GM12874 (cell line): ENCODE measurements at regions not wholly inside any gene's neighbourhood (a gene's known extent, or its start where the extent isn't known, plus 50 kb on each side); places are given as distances from the start of the nearest gene placed in this dataset.

Experiments used
- TF ChIP-seq, protein P1 (sequence below): IDR thresholded peaks from 2 replicates; pipeline ENCODE4 v1.5.1; 2011; ENCODE audit warnings: low read depth, mild to moderate bottlenecking, control low read depth, low read length, moderate library complexity; ENCODE audit not compliant: insufficient read depth

GRCh38 chr19:20482721-20483120, 82.9 kb downstream of the ZNF737 start:
- TF ChIP-seq, protein P1, sequence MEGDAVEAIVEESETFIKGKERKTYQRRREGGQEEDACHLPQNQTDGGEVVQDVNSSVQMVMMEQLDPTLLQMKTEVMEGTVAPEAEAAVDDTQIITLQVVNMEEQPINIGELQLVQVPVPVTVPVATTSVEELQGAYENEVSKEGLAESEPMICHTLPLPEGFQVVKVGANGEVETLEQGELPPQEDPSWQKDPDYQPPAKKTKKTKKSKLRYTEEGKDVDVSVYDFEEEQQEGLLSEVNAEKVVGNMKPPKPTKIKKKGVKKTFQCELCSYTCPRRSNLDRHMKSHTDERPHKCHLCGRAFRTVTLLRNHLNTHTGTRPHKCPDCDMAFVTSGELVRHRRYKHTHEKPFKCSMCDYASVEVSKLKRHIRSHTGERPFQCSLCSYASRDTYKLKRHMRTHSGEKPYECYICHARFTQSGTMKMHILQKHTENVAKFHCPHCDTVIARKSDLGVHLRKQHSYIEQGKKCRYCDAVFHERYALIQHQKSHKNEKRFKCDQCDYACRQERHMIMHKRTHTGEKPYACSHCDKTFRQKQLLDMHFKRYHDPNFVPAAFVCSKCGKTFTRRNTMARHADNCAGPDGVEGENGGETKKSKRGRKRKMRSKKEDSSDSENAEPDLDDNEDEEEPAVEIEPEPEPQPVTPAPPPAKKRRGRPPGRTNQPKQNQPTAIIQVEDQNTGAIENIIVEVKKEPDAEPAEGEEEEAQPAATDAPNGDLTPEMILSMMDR: no peak

DNA sequence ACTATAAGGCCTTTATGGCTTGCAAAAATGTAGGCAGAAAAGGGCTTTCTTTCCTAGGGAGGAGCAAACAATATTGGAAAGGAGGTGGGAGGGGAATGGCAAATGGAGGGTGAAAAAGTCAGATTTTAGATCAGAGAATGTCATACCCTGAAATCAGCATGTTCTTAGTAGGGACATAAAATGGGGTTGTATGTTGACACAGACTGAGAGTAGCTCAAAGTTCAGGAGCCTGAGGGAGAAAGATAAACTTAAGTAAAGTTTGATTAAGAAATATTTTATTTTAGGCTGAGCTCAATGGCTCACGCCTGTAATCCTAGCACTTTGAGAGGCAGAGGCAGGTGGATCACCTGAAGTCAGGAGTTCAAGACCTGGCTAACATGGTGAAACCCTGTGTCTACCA, 83.8 kb downstream of the ZNF737 start:
- TF ChIP-seq, protein P1: no peak

DNA sequence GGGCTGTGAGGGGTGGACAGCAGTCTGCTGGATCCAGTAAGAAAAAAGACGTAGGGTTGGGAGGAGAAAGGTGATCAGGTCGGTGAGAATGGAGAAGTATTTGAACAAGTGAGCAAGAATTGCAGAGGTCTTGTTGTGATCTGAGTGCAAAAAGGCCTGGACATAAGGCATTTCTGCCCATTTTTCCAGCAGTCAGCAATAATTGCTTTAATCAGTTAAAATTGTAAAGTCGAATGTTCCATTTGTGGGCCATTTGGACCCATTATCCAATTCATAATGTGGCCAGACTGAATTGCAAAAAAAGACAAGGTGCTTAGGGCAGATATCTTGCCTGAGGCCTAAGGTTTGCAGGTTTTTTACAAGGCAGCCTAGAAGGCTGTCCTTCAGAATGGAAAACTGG, 86.1 kb downstream of the ZNF737 start:
- TF ChIP-seq, protein P1: no peak

- TF ChIP-seq, protein P1: no peak
Observed at GRCh38 chr19:20478936-20479335, 86.6 kb downstream of the ZNF737 start.

DNA sequence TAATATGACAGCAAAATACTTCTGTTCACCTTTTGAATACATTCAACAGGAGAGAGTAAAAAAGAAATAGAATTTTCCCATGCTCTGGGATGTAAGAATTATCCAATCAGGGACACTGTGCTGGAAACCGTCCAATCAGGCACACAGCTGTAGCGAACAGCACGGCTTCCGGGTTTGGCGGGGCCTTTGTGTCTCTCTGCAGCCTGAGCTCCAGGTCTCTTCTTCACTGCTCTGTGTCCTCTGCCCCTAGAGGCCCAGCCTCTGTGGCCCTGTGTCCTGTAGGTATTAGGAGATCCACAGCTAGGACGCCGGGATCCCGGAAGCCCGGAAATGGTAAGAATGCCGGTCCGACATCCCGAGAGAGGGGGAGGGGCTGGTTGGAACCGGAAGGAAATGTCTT, 92.7 kb downstream of the ZNF737 start:
- TF ChIP-seq, protein P1: no peak

- TF ChIP-seq, protein P1: no peak
Observed at GRCh38 chr19:20471431-20471830, 94.2 kb downstream of the ZNF737 start.

- TF ChIP-seq, protein P1: no peak
Observed at GRCh38 chr19:20470345-20471135, 95.0 kb downstream of the ZNF737 start.
